ENCODE measurements at regions not wholly inside any gene's neighbourhood (a gene's known extent, or its start where the extent isn't known, plus 50 kb on each side); places are given as distances from the start of the nearest gene placed in this dataset.

- no peak for TF ChIP-seq POLR2AphosphoS5 (IDR thresholded peaks at IDR 0.05; ENCODE audit: low read depth)
- TF ChIP-seq CTCF (IDR thresholded peaks at IDR 0.05; ENCODE audit: insufficient read depth, low read length) = peak; percentile 38
Measured at GRCh38 chr13:76016799-76017400, 380.8 kb downstream of the LMO7 start.
